BE2C (cell line): ENCODE measurements at regions not wholly inside any gene's neighbourhood (a gene's known extent, or its start where the extent isn't known, plus 50 kb on each side); places are given as distances from the start of the nearest gene placed in this dataset.

ENCODE experiments used
- DNase-seq: peaks from one replicate; pipeline ENCODE4 v3.0.0-alpha.2; 2020
- H3K27me3 ChIP-seq: fragments of 250-450 bp; sonication (Bioruptor Pico); 2 replicates; pipeline ENCODE4 v1.5.1; 2020; ENCODE audit warnings: mild to moderate bottlenecking
- H3K36me3 ChIP-seq: fragments of 250-450 bp; sonication (Bioruptor Pico); 2 replicates; pipeline ENCODE4 v1.5.1; 2020; ENCODE audit warnings: mild to moderate bottlenecking
- H3K4me1 ChIP-seq: fragments of 250-450 bp; sonication (Bioruptor Pico); 2 replicates; pipeline ENCODE4 v1.5.1; 2020
- H3K4me3 ChIP-seq: 2 replicates; pipeline ENCODE4 v1.5.1; 2011; ENCODE audit warnings: low read depth, low read length
- H3K9me3 ChIP-seq: fragments of 250-450 bp; sonication (Bioruptor Pico); 2 replicates; pipeline ENCODE4 v1.5.1; 2020
- CTCF ChIP-seq: IDR thresholded peaks from 2 replicates; pipeline ENCODE4 v1.5.1; 2012; ENCODE audit warnings: mild to moderate bottlenecking, low read depth, low read length

GRCh38 chr2:145511946-145512345 is 992.0 kb upstream of the ZEB2 start:
- H3K36me3 ChIP-seq, result no peaks in the 10 kb centered on the region
- no peak overlapping the region for H3K4me3 ChIP-seq
- no peaks in the 10 kb centered on the region for H3K27me3 ChIP-seq
- TF ChIP-seq CTCF, result no peak
- H3K9me3 ChIP-seq, result no peaks in the 10 kb centered on the region
- no peaks in the 10 kb centered on the region for H3K4me1 ChIP-seq
- DNase-seq, result no peak

- Histone ChIP-seq H3K4me1 (no peaks in the 10 kb centered on the region), H3K4me3 (no peak overlapping the region), H3K9me3 (no peaks in the 10 kb centered on the region), H3K27me3 (no peaks in the 10 kb centered on the region), H3K36me3 (no peaks in the 10 kb centered on the region)
- no peak for DNase-seq
- no peak for TF ChIP-seq CTCF
Measured at GRCh38 chr2:145503511-145503910, 983.6 kb upstream of the ZEB2 start.

GRCh38 chr2:145501920-145502319 is 982.0 kb upstream of the ZEB2 start:
- Histone ChIP-seq H3K27me3 (no peaks in the 10 kb centered on the region), H3K4me3 (no peak overlapping the region), H3K36me3 (no peaks in the 10 kb centered on the region), H3K4me1 (no peaks in the 10 kb centered on the region), H3K9me3 (no peaks in the 10 kb centered on the region)
- no peak for DNase-seq
- no peak for TF ChIP-seq CTCF

GRCh38 chr2:145495590-145495989 is 975.7 kb upstream of the ZEB2 start:
- H3K4me1 ChIP-seq, result no peaks in the 10 kb centered on the region
- H3K4me3 ChIP-seq, result no peak overlapping the region
- DNase-seq, result no peak
- no peaks in the 10 kb centered on the region for H3K9me3 ChIP-seq
- no peaks in the 10 kb centered on the region for H3K36me3 ChIP-seq
- H3K27me3 ChIP-seq, result no peaks in the 10 kb centered on the region
- TF ChIP-seq CTCF, result no peak

- no peak overlapping the region for H3K4me3 ChIP-seq
- H3K4me1 ChIP-seq, result no peaks in the 10 kb centered on the region
- H3K36me3 ChIP-seq, result no peaks in the 10 kb centered on the region
- no peaks in the 10 kb centered on the region for H3K9me3 ChIP-seq
- H3K27me3 ChIP-seq, result no peaks in the 10 kb centered on the region
- no peak for DNase-seq
- TF ChIP-seq CTCF, result no peak
Measured at GRCh38 chr2:145494441-145494840, 974.5 kb upstream of the ZEB2 start.

- H3K27me3 ChIP-seq, result no peaks in the 10 kb centered on the region
- TF ChIP-seq CTCF, result no peak
- H3K4me1 ChIP-seq, result no peaks in the 10 kb centered on the region
- H3K4me3 ChIP-seq, result no peak overlapping the region
- no peaks in the 10 kb centered on the region for H3K9me3 ChIP-seq
- no peaks in the 10 kb centered on the region for H3K36me3 ChIP-seq
- no peak for DNase-seq
Measured at GRCh38 chr2:145488571-145488970, 968.7 kb upstream of the ZEB2 start.
